ENCODE measurements at regions not wholly inside any gene's neighbourhood (a gene's known extent, or its start where the extent isn't known, plus 50 kb on each side); places are given as distances from the start of the nearest gene placed in this dataset.
"Not testable (repeated sequence)": the region's sequence is repeated elsewhere in the genome, so short reads cannot be mapped to it uniquely, and the experiment has no call there.

GRCh38 chr20:52426856-52427255 is 235.3 kb upstream of the ZFP64 start:
- DNase-seq: no peak

- DNase-seq: no peak
Observed at GRCh38 chr20:52425701-52426100, 234.1 kb upstream of the ZFP64 start.

GRCh38 chr20:52425253-52425652 is 233.7 kb upstream of the ZFP64 start:
- no peak for DNase-seq

- not testable (repeated sequence) for DNase-seq
Observed at GRCh38 chr20:52424357-52424942, 232.9 kb upstream of the ZFP64 start.

GRCh38 chr20:52423536-52424140 is 232.1 kb upstream of the ZFP64 start:
- DNase-seq: not testable (repeated sequence)

- no peak for DNase-seq
Observed at GRCh38 chr20:52422574-52423336, 231.2 kb upstream of the ZFP64 start.

GRCh38 chr20:52420805-52421204 is 229.2 kb upstream of the ZFP64 start:
- DNase-seq: no peak

- DNase-seq: no peak
Observed at GRCh38 chr20:52419205-52419604, 227.6 kb upstream of the ZFP64 start.

GRCh38 chr20:52416953-52417352 is 225.4 kb upstream of the ZFP64 start:
- no peak for DNase-seq

GRCh38 chr20:52411611-52412010 is 220.0 kb upstream of the ZFP64 start:
- no peak for DNase-seq

GRCh38 chr20:52410731-52411234 is 219.2 kb upstream of the ZFP64 start:
- no peak for DNase-seq

- peak; percentile 70 to 87 for DNase-seq
Observed at GRCh38 chr20:52410182-52410647, 218.6 kb upstream of the ZFP64 start.

GRCh38 chr20:52405986-52406385 is 214.4 kb upstream of the ZFP64 start:
- DNase-seq: peak in 1 of 2 donors; percentile 37

GRCh38 chr20:52405417-52405816 is 213.8 kb upstream of the ZFP64 start:
- peak in 1 of 2 donors; percentile 81 for DNase-seq

GRCh38 chr20:52404671-52405070 is 213.1 kb upstream of the ZFP64 start:
- DNase-seq: no peak

- no peak for DNase-seq
Observed at GRCh38 chr20:52402950-52403349, 211.4 kb upstream of the ZFP64 start.

GRCh38 chr20:52402514-52402913 is 210.9 kb upstream of the ZFP64 start:
- DNase-seq: no peak

- no peak for DNase-seq
Observed at GRCh38 chr20:52401431-52401830, 209.9 kb upstream of the ZFP64 start.

- DNase-seq: no peak
Observed at GRCh38 chr20:52399352-52399751, 207.8 kb upstream of the ZFP64 start.

GRCh38 chr20:52389606-52390005 is 198.0 kb upstream of the ZFP64 start:
- DNase-seq: no peak

- DNase-seq: no peak
Observed at GRCh38 chr20:52383995-52384621, 192.5 kb upstream of the ZFP64 start.

GRCh38 chr20:52382933-52383332 is 191.4 kb upstream of the ZFP64 start:
- no peak for DNase-seq

GRCh38 chr20:52379723-52380336 is 188.3 kb upstream of the ZFP64 start:
- DNase-seq: peak; percentile 20 to 28
